GM12891 (cell line): ENCODE measurements at regions not wholly inside any gene's neighbourhood (a gene's known extent, or its start where the extent isn't known, plus 50 kb on each side); places are given as distances from the start of the nearest gene placed in this dataset.

Source experiments
- PAX5 ChIP-seq: IDR thresholded peaks from 2 replicates; pipeline ENCODE4 v1.6.1; 2011; ENCODE audit warnings: low read length, moderate library complexity, mild to moderate bottlenecking; ENCODE audit not compliant: insufficient read depth, severe bottlenecking
- POLR2A ChIP-seq: IDR thresholded peaks from 2 replicates; pipeline ENCODE4 v1.6.1; 2011; ENCODE audit warnings: low read depth, low read length, control low read depth
- POLR2AphosphoS5 ChIP-seq: IDR thresholded peaks from 2 replicates; pipeline ENCODE4 v1.6.1; 2011; ENCODE audit warnings: low read depth, low read length, control low read depth
- POU2F2 ChIP-seq: IDR thresholded peaks from 2 replicates; pipeline ENCODE4 v1.6.1; 2011; ENCODE audit warnings: low read depth, mild to moderate bottlenecking, control low read depth, low read length, moderate library complexity
- SPI1 ChIP-seq: IDR thresholded peaks from 2 replicates; pipeline ENCODE4 v1.6.1; 2011; ENCODE audit warnings: low read depth, low read length, control low read depth
- TAF1 ChIP-seq: IDR thresholded peaks from 2 replicates; pipeline ENCODE4 v1.6.1; 2011; ENCODE audit warnings: low read depth, low read length, control low read depth

GRCh38 chr12:115756804-115757203 lies 520.7 kb downstream of the MED13L start:
- TF ChIP-seq POLR2A, result no peak
- TF ChIP-seq TAF1, result no peak
- TF ChIP-seq POLR2AphosphoS5, result no peak
- TF ChIP-seq PAX5, result no peak
- no peak for TF ChIP-seq SPI1
- TF ChIP-seq POU2F2, result no peak
